Right atrium auricular region (tissue), 2 donors: ENCODE measurements at regions not wholly inside any gene's neighbourhood (a gene's known extent, or its start where the extent isn't known, plus 50 kb on each side); places are given as distances from the start of the nearest gene placed in this dataset.

Source experiments
- DNase-seq: peaks from one replicate; pipeline ENCODE4 v3.0.0-alpha.2; 2019; ENCODE audit warnings: low spot score
- H3K27ac ChIP-seq, 2 donors: fragments of 200-600 bp; sonication (generic); 1 replicate in 1 of 2; 2 replicates in 1 of 2; pipeline ENCODE4 v1.5.1; 2016 to 2019
- H3K27me3 ChIP-seq, 2 donors: fragments of 200-600 bp; sonication (generic); one replicate each; pipeline versions ENCODE4 v1.5.1 to v1.6.0; 2017 to 2019
- H3K36me3 ChIP-seq: fragments of 200-600 bp; sonication (generic); one replicate; pipeline ENCODE4 v1.5.1; 2016
- H3K4me1 ChIP-seq, 2 donors: fragments of 200-600 bp; sonication (generic); one replicate each; pipeline versions ENCODE4 v1.5.1 to v1.6.0; 2017 to 2019
- H3K4me3 ChIP-seq, 2 donors: fragments of 200-600 bp; sonication (generic); 1 replicate in 1 of 2; 2 replicates in 1 of 2; pipeline ENCODE4 v1.5.1; 2017 to 2019; ENCODE audit warnings: mild to moderate bottlenecking in 1 of 2, moderate library complexity in 1 of 2
- H3K9me3 ChIP-seq, 2 donors: fragments of 200-600 bp; sonication (generic); one replicate each; pipeline ENCODE4 v1.5.1; 2019
- CTCF ChIP-seq, 2 donors: fragments of 200-600 bp; sonication (generic); IDR thresholded peaks; one replicate each; pipeline ENCODE4 v1.5.1; 2019; ENCODE audit warnings: antibody characterized with exemption in 2 of 2

GRCh38 chr3:194011807-194012206 is 124.1 kb upstream of the HES1 start:
- peaks cover 0 to 4% of the 10 kb centered on the region in 2 donors for H3K27me3 ChIP-seq
- H3K9me3 ChIP-seq, result no peaks in the 10 kb centered on the region
- H3K27ac ChIP-seq, result no peak overlapping the region
- H3K4me3 ChIP-seq, result no peak overlapping the region
- H3K4me1 ChIP-seq, result no peaks in the 10 kb centered on the region
- no peak for DNase-seq
- no peaks in the 10 kb centered on the region for H3K36me3 ChIP-seq
- no peak for TF ChIP-seq CTCF (IDR thresholded peaks at IDR 0.05)

GRCh38 chr3:194013928-194014327 is 122.0 kb upstream of the HES1 start:
- no peaks in the 10 kb centered on the region for H3K9me3 ChIP-seq
- no peaks in the 10 kb centered on the region for H3K36me3 ChIP-seq
- no peak for DNase-seq
- TF ChIP-seq CTCF (IDR thresholded peaks at IDR 0.05), result no peak
- no peaks in the 10 kb centered on the region for H3K4me1 ChIP-seq
- H3K4me3 ChIP-seq, result no peak overlapping the region
- H3K27ac ChIP-seq, result no peak overlapping the region
- peaks cover 0 to 4% of the 10 kb centered on the region in 2 donors for H3K27me3 ChIP-seq

- Histone ChIP-seq H3K4me3 (no peak overlapping the region), H3K36me3 (no peaks in the 10 kb centered on the region), H3K9me3 (no peaks in the 10 kb centered on the region), H3K27ac (no peak overlapping the region), H3K27me3 (no peaks in the 10 kb centered on the region), H3K4me1 (no peaks in the 10 kb centered on the region)
- no peak for TF ChIP-seq CTCF (IDR thresholded peaks at IDR 0.05)
- no peak for DNase-seq
These were observed 121.2 kb upstream of the HES1 start for GRCh38 chr3:194014756-194015155.

- Histone ChIP-seq H3K27me3 (no peaks in the 10 kb centered on the region), H3K4me3 (no peak overlapping the region), H3K9me3 (no peaks in the 10 kb centered on the region), H3K4me1 (no peaks in the 10 kb centered on the region), H3K36me3 (no peaks in the 10 kb centered on the region), H3K27ac (no peak overlapping the region)
- no peak for DNase-seq
- no peak for TF ChIP-seq CTCF (IDR thresholded peaks at IDR 0.05)
These were observed 116.4 kb upstream of the HES1 start for GRCh38 chr3:194019398-194020165.

- no peak for DNase-seq
- Histone ChIP-seq H3K27me3 (no peaks in the 10 kb centered on the region), H3K4me1 (no peaks in the 10 kb centered on the region), H3K36me3 (no peaks in the 10 kb centered on the region), H3K4me3 (no peak overlapping the region), H3K27ac (no peak overlapping the region), H3K9me3 (no peaks in the 10 kb centered on the region)
- TF ChIP-seq CTCF (IDR thresholded peaks at IDR 0.05), result no peak
These were observed 113.9 kb upstream of the HES1 start for GRCh38 chr3:194022052-194022451.

- H3K4me1 ChIP-seq, result no peaks in the 10 kb centered on the region
- H3K4me3 ChIP-seq, result no peak overlapping the region
- H3K27ac ChIP-seq, result no peak overlapping the region
- no peaks in the 10 kb centered on the region for H3K9me3 ChIP-seq
- H3K27me3 ChIP-seq, result no peaks in the 10 kb centered on the region
- no peak for TF ChIP-seq CTCF (IDR thresholded peaks at IDR 0.05)
- DNase-seq, result no peak
- H3K36me3 ChIP-seq, result no peaks in the 10 kb centered on the region
These were observed 113.1 kb upstream of the HES1 start for GRCh38 chr3:194022816-194023215.
